Activated CD4-positive, alpha-beta T cell treated with anti-CD3 and anti-CD28 coated beads, Interleukin-2, amount 10 ng/mL, durations not matched to agents 7 days and 5 days (primary cell): ENCODE measurements at regions not wholly inside any gene's neighbourhood (a gene's known extent, or its start where the extent isn't known, plus 50 kb on each side); places are given as distances from the start of the nearest gene placed in this dataset.
"Not testable (repeated sequence)": the region's sequence is repeated elsewhere in the genome, so short reads cannot be mapped to it uniquely, and the experiment has no call there.

Source experiments
- CTCF ChIA-PET: fragments of 350-600 bp; sonication (Branson Sonifier 250); formaldehyde crosslinking; loops from one replicate; lab custom pipeline; 2021; ENCODE audit warnings: antibody characterized with exemption; lab: Charles Lee
- POLR2A ChIA-PET: fragments of 350-600 bp; sonication (Branson Sonifier 250); formaldehyde crosslinking; loops from one replicate; lab custom pipeline; 2021; ENCODE audit warnings: antibody characterized with exemption; lab: Charles Lee
- DNase-seq: peaks from one replicate; pipeline ENCODE4 v3.0.0-alpha.2; 2020
- H3K27ac Mint-ChIP-seq: one replicate; pipeline ENCODE4 v1.8.0; 2021; ENCODE audit warnings: mild to moderate bottlenecking, moderate library complexity, mixed read lengths
- H3K27me3 Mint-ChIP-seq: one replicate; pipeline ENCODE4 v1.8.0; 2021; ENCODE audit warnings: mixed read lengths
- H3K36me3 Mint-ChIP-seq: one replicate; pipeline ENCODE4 v1.8.0; 2021; ENCODE audit warnings: low read depth, mixed read lengths
- H3K4me1 Mint-ChIP-seq: one replicate; pipeline ENCODE4 v1.8.0; 2021; ENCODE audit warnings: mixed read lengths
- H3K4me3 Mint-ChIP-seq: one replicate; pipeline ENCODE4 v1.8.0; 2021; ENCODE audit warnings: mild to moderate bottlenecking, moderate library complexity, mixed read lengths
- H3K9me3 Mint-ChIP-seq: one replicate; pipeline ENCODE4 v1.8.0; 2021; ENCODE audit warnings: mixed read lengths

GRCh38 chr9:87346061-87346665 lies 151.5 kb upstream of the DAPK1 start:
- ChIA-PET CTCF (no interaction called here), POLR2A (no interaction called here)

GRCh38 chr9:87350915-87351314 lies 146.8 kb upstream of the DAPK1 start:
- CTCF ChIA-PET, result no interaction called here
- no peak overlapping the region for H3K27ac Mint-ChIP-seq
- POLR2A ChIA-PET, result no interaction called here

More at GRCh38 chr9:87346061-87346665, 151.5 kb upstream of the DAPK1 start:
- Mint-ChIP-seq H3K27ac (no peak overlapping the region), H3K36me3 (no peaks in the 10 kb centered on the region), H3K9me3 (no peaks in the 10 kb centered on the region), H3K27me3 (peaks cover 6% of the 10 kb centered on the region), H3K4me3 (no peak overlapping the region), H3K4me1 (no peaks in the 10 kb centered on the region)
- no peak for DNase-seq

DNA sequence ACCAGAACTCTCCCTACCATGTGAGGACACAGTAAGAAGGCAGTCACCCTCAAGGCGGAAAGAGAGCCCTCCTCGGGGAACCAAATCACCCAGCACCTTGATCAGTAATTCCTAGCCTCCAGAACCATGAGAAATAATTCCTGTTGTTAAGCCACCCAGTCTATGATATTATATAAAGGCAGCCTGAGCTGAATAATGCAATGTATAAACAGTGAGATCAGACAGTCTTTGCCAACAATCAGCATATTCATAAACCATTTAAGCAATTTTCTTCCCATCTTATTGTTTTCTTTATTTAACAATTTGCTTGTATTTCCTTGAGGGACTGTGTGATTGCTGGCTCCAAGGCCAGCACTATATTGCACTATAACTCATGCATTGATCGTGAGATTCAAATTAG lies 144.4 kb upstream of the DAPK1 start:
- H3K9me3 Mint-ChIP-seq, result no peaks in the 10 kb centered on the region
- ChIA-PET POLR2A (no interaction called here), CTCF (interaction anchor here (0.6 kb wide), 1 partner anchor 77 kb away, joined by 3 read pairs; no protein-coding TSS in a partner anchor)
- H3K27me3 Mint-ChIP-seq, result peaks cover 9% of the 10 kb centered on the region
- no peak overlapping the region for H3K4me3 Mint-ChIP-seq
- no peak overlapping the region for H3K27ac Mint-ChIP-seq
- no peaks in the 10 kb centered on the region for H3K4me1 Mint-ChIP-seq
- H3K36me3 Mint-ChIP-seq, result no peaks in the 10 kb centered on the region
- DNase-seq, result no peak

More at GRCh38 chr9:87350915-87351314, 146.8 kb upstream of the DAPK1 start:
- no peaks in the 10 kb centered on the region for H3K4me1 Mint-ChIP-seq
- no peaks in the 10 kb centered on the region for H3K36me3 Mint-ChIP-seq
- peaks cover 11% of the 10 kb centered on the region for H3K27me3 Mint-ChIP-seq
- H3K9me3 Mint-ChIP-seq, result no peaks in the 10 kb centered on the region
- no peak for DNase-seq
- H3K4me3 Mint-ChIP-seq, result no peak overlapping the region

- H3K4me1 Mint-ChIP-seq, result no peaks in the 10 kb centered on the region
- DNase-seq, result no peak
- ChIA-PET POLR2A (interaction anchor here (0.6 kb wide), 1 partner anchor 1481 kb away, joined by 4 read pairs; no protein-coding TSS in a partner anchor), CTCF (no interaction called here)
- H3K27me3 Mint-ChIP-seq, result peaks cover 9% of the 10 kb centered on the region
- no peaks in the 10 kb centered on the region for H3K9me3 Mint-ChIP-seq
- no peak overlapping the region for H3K27ac Mint-ChIP-seq
- H3K4me3 Mint-ChIP-seq, result no peak overlapping the region
- no peaks in the 10 kb centered on the region for H3K36me3 Mint-ChIP-seq
Observed at GRCh38 chr9:87354147-87354546, 143.5 kb upstream of the DAPK1 start.

GRCh38 chr9:87357600-87357999 lies 140.1 kb upstream of the DAPK1 start:
- Mint-ChIP-seq H3K27ac (no peak overlapping the region), H3K4me1 (no peaks in the 10 kb centered on the region), H3K4me3 (no peak overlapping the region), H3K27me3 (peaks cover 14% of the 10 kb centered on the region), H3K9me3 (no peaks in the 10 kb centered on the region), H3K36me3 (no peaks in the 10 kb centered on the region)
- ChIA-PET CTCF (no interaction called here), POLR2A (no interaction called here)
- no peak for DNase-seq

- no peak overlapping the region for H3K27ac Mint-ChIP-seq
- ChIA-PET CTCF (no interaction called here), POLR2A (no interaction called here)
- H3K27me3 Mint-ChIP-seq, result peaks cover 14% of the 10 kb centered on the region
- no peaks in the 10 kb centered on the region for H3K36me3 Mint-ChIP-seq
- H3K9me3 Mint-ChIP-seq, result no peaks in the 10 kb centered on the region
- H3K4me3 Mint-ChIP-seq, result no peak overlapping the region
- H3K4me1 Mint-ChIP-seq, result no peaks in the 10 kb centered on the region
- no peak for DNase-seq
Observed at GRCh38 chr9:87359264-87359663, 138.4 kb upstream of the DAPK1 start.

GRCh38 chr9:87359958-87360601 lies 137.6 kb upstream of the DAPK1 start:
- CTCF ChIA-PET, result no interaction called here
- no peak overlapping the region for H3K4me3 Mint-ChIP-seq
- DNase-seq, result no peak

DNA sequence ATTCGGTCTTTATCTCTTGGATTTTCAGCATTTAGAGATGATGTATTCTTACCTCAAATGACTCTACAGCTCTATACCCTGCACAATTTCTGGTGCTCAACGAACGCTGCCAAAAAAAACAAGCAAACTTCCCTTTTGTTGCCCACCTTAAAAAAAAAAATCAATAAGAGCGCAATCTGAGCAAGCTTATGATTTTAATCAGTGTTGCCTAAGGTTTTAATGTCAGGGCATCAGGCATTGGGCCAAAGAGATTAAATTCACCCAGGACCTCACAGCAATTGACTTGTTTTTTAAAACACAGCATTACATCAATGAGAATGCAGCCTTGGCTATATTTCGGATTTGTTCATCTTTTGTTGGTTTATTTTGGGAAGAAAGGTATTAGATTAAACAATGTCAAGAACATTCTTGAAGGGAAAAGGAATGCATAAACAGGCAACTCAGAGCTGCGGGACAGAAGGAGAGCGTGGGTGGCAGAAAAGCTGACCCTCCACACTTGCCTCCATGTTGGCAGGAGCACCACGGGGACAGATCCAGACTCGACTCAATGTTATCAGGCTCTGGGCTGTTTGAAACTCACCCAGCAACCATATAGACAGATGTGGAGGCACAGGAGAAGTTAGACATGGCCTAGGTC lies 127.5 kb upstream of the DAPK1 start:
- CTCF ChIA-PET, result no interaction called here
- H3K27ac Mint-ChIP-seq, result no peak overlapping the region
- POLR2A ChIA-PET, result no interaction called here
- peaks cover 4% of the 10 kb centered on the region for H3K4me1 Mint-ChIP-seq
- no peaks in the 10 kb centered on the region for H3K36me3 Mint-ChIP-seq
- no peak for DNase-seq
- no peaks in the 10 kb centered on the region for H3K9me3 Mint-ChIP-seq
- H3K4me3 Mint-ChIP-seq, result no peak overlapping the region
- H3K27me3 Mint-ChIP-seq, result peaks cover 15% of the 10 kb centered on the region

More at GRCh38 chr9:87359958-87360601, 137.6 kb upstream of the DAPK1 start:
- H3K27me3 Mint-ChIP-seq, result peaks cover 17% of the 10 kb centered on the region
- no peaks in the 10 kb centered on the region for H3K4me1 Mint-ChIP-seq
- H3K36me3 Mint-ChIP-seq, result no peaks in the 10 kb centered on the region
- no peaks in the 10 kb centered on the region for H3K9me3 Mint-ChIP-seq
- H3K27ac Mint-ChIP-seq, result no peak overlapping the region
- POLR2A ChIA-PET, result no interaction called here

DNA sequence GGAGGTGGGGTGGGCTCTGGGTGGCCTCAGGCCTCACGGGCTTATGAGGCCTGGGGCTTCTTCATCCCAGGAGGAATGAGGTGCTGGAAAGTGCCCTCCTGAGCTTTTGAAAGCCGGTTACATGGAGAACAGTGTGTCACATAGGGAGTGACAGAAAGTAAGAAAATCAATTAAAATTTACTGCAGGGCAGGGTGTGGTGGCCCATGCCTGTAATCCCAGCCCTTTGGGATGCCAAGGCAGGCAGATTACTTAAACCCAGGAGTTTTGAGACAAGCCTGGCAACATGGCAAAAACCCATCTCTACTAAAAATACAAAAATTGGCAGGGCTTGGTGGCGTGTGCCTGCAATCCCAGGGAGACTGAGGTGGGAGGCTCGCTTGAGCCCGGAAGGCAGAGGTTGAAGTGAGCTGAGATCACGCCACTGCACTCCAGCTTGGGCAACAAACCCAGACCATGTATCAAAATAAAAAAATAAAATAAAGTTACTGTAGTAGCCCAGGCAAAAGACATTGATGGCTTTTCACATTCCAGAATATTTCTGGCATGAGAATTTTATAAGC lies 125.8 kb upstream of the DAPK1 start:
- Mint-ChIP-seq H3K27ac (no peak overlapping the region), H3K9me3 (no peaks in the 10 kb centered on the region), H3K36me3 (no peaks in the 10 kb centered on the region), H3K4me3 (no peak overlapping the region), H3K4me1 (peaks cover 4% of the 10 kb centered on the region), H3K27me3 (peaks cover 18% of the 10 kb centered on the region)
- no peak for DNase-seq
- ChIA-PET POLR2A (no interaction called here), CTCF (no interaction called here)

DNA sequence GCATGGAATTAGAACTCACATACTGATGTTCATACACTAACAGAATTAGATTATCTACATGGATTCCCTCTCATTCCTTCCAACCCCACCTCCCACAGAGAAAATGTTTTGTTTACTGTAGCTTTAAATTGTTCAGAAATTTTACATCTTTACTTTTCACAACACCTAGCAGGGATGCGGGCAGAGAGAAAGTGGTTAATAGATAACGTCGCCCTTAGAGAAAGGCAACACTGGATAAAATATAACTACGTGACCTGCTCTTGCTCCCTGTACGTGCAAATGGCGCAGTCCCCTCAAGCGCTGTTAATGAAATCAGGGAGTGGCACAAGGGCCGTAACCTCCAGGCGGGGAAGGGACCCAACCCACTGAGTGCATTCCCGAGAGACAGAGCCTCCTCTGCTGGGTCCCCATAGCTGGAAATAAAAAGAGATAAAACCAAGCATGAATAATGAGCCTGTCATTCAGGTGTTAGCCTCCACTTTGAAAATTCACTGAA lies 125.3 kb upstream of the DAPK1 start:
- no peak for DNase-seq
- Mint-ChIP-seq H3K9me3 (no peaks in the 10 kb centered on the region), H3K36me3 (no peaks in the 10 kb centered on the region), H3K27ac (no peak overlapping the region), H3K4me3 (no peak overlapping the region), H3K27me3 (peaks cover 15% of the 10 kb centered on the region), H3K4me1 (peaks cover 4% of the 10 kb centered on the region)
- CTCF ChIA-PET, result interaction anchor here (1.1 kb wide), 1 partner anchor 23 kb away, joined by 3 read pairs; no protein-coding TSS in a partner anchor
- POLR2A ChIA-PET, result no interaction called here

- CTCF ChIA-PET, H3K27ac Mint-ChIP-seq, H3K4me1 Mint-ChIP-seq, DNase-seq, H3K4me3 Mint-ChIP-seq, H3K9me3 Mint-ChIP-seq, H3K27me3 Mint-ChIP-seq, H3K36me3 Mint-ChIP-seq, POLR2A ChIA-PET: not testable (repeated sequence)
Observed at GRCh38 chr9:87374023-87374919, 123.4 kb upstream of the DAPK1 start.

DNA sequence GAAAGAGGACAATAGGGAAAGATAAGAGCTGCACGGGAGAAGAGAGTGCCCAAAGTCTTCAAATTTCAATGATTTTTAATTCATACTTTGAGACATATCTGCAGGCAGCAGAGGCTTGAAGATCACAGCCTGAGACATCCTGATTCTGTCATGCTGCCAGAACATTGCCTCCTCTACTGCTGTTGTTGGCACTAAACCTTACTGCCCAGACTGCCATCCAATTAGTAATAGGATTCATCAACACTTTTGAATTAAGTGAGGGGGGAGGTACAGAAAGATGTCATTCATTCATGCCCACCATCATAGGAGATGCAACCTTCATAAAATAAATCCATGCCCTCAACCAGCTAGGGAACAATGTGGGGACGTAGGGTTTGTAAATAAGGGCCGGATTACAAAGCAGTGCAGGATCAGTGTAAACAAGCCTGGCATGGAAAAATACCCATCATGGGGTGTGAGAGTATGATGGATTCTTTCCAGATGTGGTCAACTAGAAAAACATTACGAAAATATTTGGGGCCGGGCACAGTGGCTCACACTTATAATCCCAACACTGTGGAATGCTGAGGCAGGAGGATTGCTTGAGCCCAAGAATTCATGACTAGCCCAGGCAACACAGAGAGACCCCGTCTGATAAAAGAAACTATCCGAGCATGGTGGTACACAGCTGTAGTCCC lies 122.1 kb upstream of the DAPK1 start:
- Mint-ChIP-seq H3K9me3 (no peaks in the 10 kb centered on the region), H3K36me3 (no peaks in the 10 kb centered on the region), H3K4me1 (peaks cover 4% of the 10 kb centered on the region), H3K27me3 (peaks cover 5% of the 10 kb centered on the region), H3K27ac (no peak overlapping the region), H3K4me3 (no peak overlapping the region)
- DNase-seq, result no peak
- ChIA-PET POLR2A (no interaction called here), CTCF (no interaction called here)
